ENCODE measurements at regions not wholly inside any gene's neighbourhood (a gene's known extent, or its start where the extent isn't known, plus 50 kb on each side); places are given as distances from the start of the nearest gene placed in this dataset.
A peak's percentile ranks its signal among the peaks of the same experiment; 100 is the strongest.

- POLR2A ChIA-PET (ENCODE audit: low non-redundant PET) = no interaction called here
These were observed 134.5 kb upstream of the KLF3 start for GRCh38 chr4:38529189-38530115.

GRCh38 chr4:38530486-38530885 is 133.5 kb upstream of the KLF3 start:
- ChIA-PET POLR2A (ENCODE audit: low non-redundant PET) (no interaction called here), CTCF (no interaction called here)
- no peak for DNase-seq (ENCODE audit: low spot score)
- Histone ChIP-seq H3K4me1 (ENCODE audit: insufficient read depth, low read length, poor library complexity, severe bottlenecking) (no peaks in the 10 kb centered on the region), H3K36me3 (ENCODE audit: insufficient read depth, low read length, poor library complexity, severe bottlenecking) (no peaks in the 10 kb centered on the region), H3K27me3 (replicated peaks; ENCODE audit: insufficient read depth, low read depth, low read length, poor library complexity) (no peaks in the 10 kb centered on the region), H3K27ac (ENCODE audit: low read depth, low read length, poor library complexity, severe bottlenecking) (no peak overlapping the region), H3K4me3 (ENCODE audit: low read depth, low read length, poor library complexity, severe bottlenecking) (no peak overlapping the region), H3K9me3 (ENCODE audit: low read depth, low read length, poor library complexity, severe bottlenecking) (no peaks in the 10 kb centered on the region)
- TF ChIP-seq CTCF (conservative IDR thresholded peaks at IDR 0.05; ENCODE audit: low read depth, low read length) (no peak), EZH2 (IDR thresholded peaks at IDR 0.05; ENCODE audit: borderline replicate concordance, low read depth, low read length, poor library complexity, severe bottlenecking) (no peak)
- intact Hi-C loops (cut with micrococcal nuclease; ENCODE audit: unreplicated experiment) = no loop called here
- no TSS peak for BruUV-seq (replicated peaks)

More at GRCh38 chr4:38529189-38530115, 134.5 kb upstream of the KLF3 start:
- no peak overlapping the region for H3K4me3 ChIP-seq (ENCODE audit: low read depth, low read length, poor library complexity, severe bottlenecking)
- TF ChIP-seq EZH2 (IDR thresholded peaks at IDR 0.05; ENCODE audit: borderline replicate concordance, low read depth, low read length, poor library complexity, severe bottlenecking) = no peak
- TF ChIP-seq CTCF (conservative IDR thresholded peaks at IDR 0.05; ENCODE audit: low read depth, low read length) = no peak
- BruUV-seq (replicated peaks) = no TSS peak
- H3K9me3 ChIP-seq (ENCODE audit: low read depth, low read length, poor library complexity, severe bottlenecking) = no peaks in the 10 kb centered on the region
- no peaks in the 10 kb centered on the region for H3K27me3 ChIP-seq (replicated peaks; ENCODE audit: insufficient read depth, low read depth, low read length, poor library complexity)
- no peaks in the 10 kb centered on the region for H3K4me1 ChIP-seq (ENCODE audit: insufficient read depth, low read length, poor library complexity, severe bottlenecking)
- CTCF ChIA-PET = no interaction called here
- no peaks in the 10 kb centered on the region for H3K36me3 ChIP-seq (ENCODE audit: insufficient read depth, low read length, poor library complexity, severe bottlenecking)
- DNase-seq (ENCODE audit: low spot score) = no peak
- intact Hi-C loops (cut with micrococcal nuclease; ENCODE audit: unreplicated experiment) = no loop called here
- no peak overlapping the region for H3K27ac ChIP-seq (ENCODE audit: low read depth, low read length, poor library complexity, severe bottlenecking)

GRCh38 chr4:38531141-38531727 is 132.8 kb upstream of the KLF3 start:
- no peak overlapping the region for H3K27ac ChIP-seq (ENCODE audit: low read depth, low read length, poor library complexity, severe bottlenecking)
- POLR2A ChIA-PET (ENCODE audit: low non-redundant PET) = no interaction called here
- H3K9me3 ChIP-seq (ENCODE audit: low read depth, low read length, poor library complexity, severe bottlenecking) = no peaks in the 10 kb centered on the region
- no peaks in the 10 kb centered on the region for H3K27me3 ChIP-seq (replicated peaks; ENCODE audit: insufficient read depth, low read depth, low read length, poor library complexity)
- no peak overlapping the region for H3K4me3 ChIP-seq (ENCODE audit: low read depth, low read length, poor library complexity, severe bottlenecking)
- CTCF ChIA-PET = no interaction called here
- BruUV-seq (replicated peaks) = no TSS peak
- intact Hi-C loops (cut with micrococcal nuclease; ENCODE audit: unreplicated experiment) = no loop called here
- no peaks in the 10 kb centered on the region for H3K36me3 ChIP-seq (ENCODE audit: insufficient read depth, low read length, poor library complexity, severe bottlenecking)
- no peaks in the 10 kb centered on the region for H3K4me1 ChIP-seq (ENCODE audit: insufficient read depth, low read length, poor library complexity, severe bottlenecking)
- no peak for TF ChIP-seq CTCF (conservative IDR thresholded peaks at IDR 0.05; ENCODE audit: low read depth, low read length)
- no peak for TF ChIP-seq EZH2 (IDR thresholded peaks at IDR 0.05; ENCODE audit: borderline replicate concordance, low read depth, low read length, poor library complexity, severe bottlenecking)
- DNase-seq (ENCODE audit: low spot score) = peak; percentile 23

All from A673 (cell line).